H9 (cell line): ENCODE measurements at regions not wholly inside any gene's neighbourhood (a gene's known extent, or its start where the extent isn't known, plus 50 kb on each side); places are given as distances from the start of the nearest gene placed in this dataset.

ENCODE experiments used
- DNase-seq: peaks from one replicate; pipeline ENCODE4 v3.0.0-alpha.2; 2017
- H2AFZ ChIP-seq: one replicate; pipeline ENCODE4 v1.6.1; 2013; ENCODE audit warnings: mild to moderate bottlenecking, low read length, control low read depth, moderate library complexity
- H2AK5ac ChIP-seq: 2 replicates; pipeline ENCODE4 v1.6.1; 2013; ENCODE audit warnings: low read length, control low read depth, mixed read lengths; ENCODE audit not compliant: insufficient read length
- H2BK120ac ChIP-seq: one replicate; pipeline ENCODE4 v1.6.1; 2013; ENCODE audit warnings: low read depth, mild to moderate bottlenecking, low read length, control low read depth, inconsistent platforms; ENCODE audit not compliant: poor library complexity, severe bottlenecking
- H2BK12ac ChIP-seq: 2 replicates; pipeline ENCODE4 v1.6.1; 2013; ENCODE audit warnings: low read length, control low read depth, mixed read lengths, low read depth; ENCODE audit not compliant: insufficient read length
- H2BK15ac ChIP-seq: 2 replicates; pipeline ENCODE4 v1.6.1; 2013; ENCODE audit warnings: low read depth, low read length, control low read depth
- H2BK20ac ChIP-seq: one replicate; pipeline ENCODE4 v1.6.1; 2013; ENCODE audit warnings: low read depth, mild to moderate bottlenecking, low read length, control low read depth, inconsistent platforms; ENCODE audit not compliant: poor library complexity, severe bottlenecking
- H2BK5ac ChIP-seq: 2 replicates; pipeline ENCODE4 v1.6.1; 2013; ENCODE audit warnings: low read length, control low read depth, mixed read lengths; ENCODE audit not compliant: insufficient read length
- H3K14ac ChIP-seq: 2 replicates; pipeline ENCODE4 v1.6.1; 2013; ENCODE audit warnings: low read length, control low read depth; ENCODE audit not compliant: insufficient read depth
- H3K18ac ChIP-seq: 2 replicates; pipeline ENCODE4 v1.6.1; 2013; ENCODE audit warnings: low read depth, mild to moderate bottlenecking, mixed read lengths, low read length, control low read depth; ENCODE audit not compliant: insufficient read length
- H3K23ac ChIP-seq: 2 replicates; pipeline ENCODE4 v1.6.1; 2013; ENCODE audit warnings: low read length, control low read depth, mixed read lengths, low read depth; ENCODE audit not compliant: insufficient read length
- H3K23me2 ChIP-seq: 2 replicates; pipeline ENCODE4 v1.6.1; 2013; ENCODE audit warnings: low read depth, mild to moderate bottlenecking, mixed read lengths, low read length, control low read depth; ENCODE audit not compliant: insufficient read length, poor library complexity, severe bottlenecking
- H3K27ac ChIP-seq: 2 replicates; pipeline ENCODE4 v1.5.1; 2013; ENCODE audit warnings: low read length, control low read depth, mixed read lengths, low read depth; ENCODE audit not compliant: insufficient read length
- H3K27me3 ChIP-seq: 2 replicates; pipeline ENCODE4 v1.6.1; 2013; ENCODE audit warnings: low read length, control low read depth, inconsistent platforms; ENCODE audit not compliant: insufficient read depth
- H3K4ac ChIP-seq: 2 replicates; pipeline ENCODE4 v1.6.1; 2013; ENCODE audit warnings: low read depth, mild to moderate bottlenecking, control low read depth, inconsistent platforms, low read length, moderate library complexity
- H3K4me1 ChIP-seq: 2 replicates; pipeline ENCODE4 v1.6.1; 2013; ENCODE audit warnings: low read length, control low read depth, inconsistent platforms; ENCODE audit not compliant: insufficient read depth
- H3K4me2 ChIP-seq: 2 replicates; pipeline ENCODE4 v1.6.1; 2013; ENCODE audit warnings: low read length, control low read depth, mixed read lengths; ENCODE audit not compliant: insufficient read length, insufficient read depth
- H3K56ac ChIP-seq: 2 replicates; pipeline ENCODE4 v1.6.1; 2013; ENCODE audit warnings: low read depth, mild to moderate bottlenecking, mixed read lengths, low read length, control low read depth; ENCODE audit not compliant: insufficient read length
- H3K79me1 ChIP-seq: 2 replicates; pipeline ENCODE4 v1.6.1; 2013; ENCODE audit warnings: low read depth, mild to moderate bottlenecking, moderate library complexity, low read length, control low read depth, inconsistent platforms; ENCODE audit not compliant: insufficient read depth, poor library complexity, severe bottlenecking
- H3K79me2 ChIP-seq: 2 replicates; pipeline ENCODE4 v1.6.1; 2013; ENCODE audit warnings: low read length, control low read depth, inconsistent platforms; ENCODE audit not compliant: insufficient read depth
- H3K9ac ChIP-seq: 2 replicates; pipeline ENCODE4 v1.6.1; 2013; ENCODE audit warnings: low read length, control low read depth, mixed read lengths; ENCODE audit not compliant: insufficient read length; ENCODE audit errors: extremely low read depth
- H3K9me3 ChIP-seq: one replicate; pipeline ENCODE4 v1.6.1; 2013; ENCODE audit warnings: low read depth, low read length, inconsistent platforms; ENCODE audit not compliant: control insufficient read depth
- H3T11ph ChIP-seq: one replicate; pipeline ENCODE4 v1.6.1; 2013; ENCODE audit warnings: mild to moderate bottlenecking, low read length, control low read depth, inconsistent platforms
- H4K20me1 ChIP-seq: one replicate; pipeline ENCODE4 v1.6.1; 2013; ENCODE audit not compliant: control insufficient read depth, insufficient read length, insufficient read depth
- H4K5ac ChIP-seq: 2 replicates; pipeline ENCODE4 v1.6.1; 2013; ENCODE audit warnings: low read depth, mild to moderate bottlenecking, mixed read lengths, low read length, control low read depth; ENCODE audit not compliant: insufficient read length
- H4K8ac ChIP-seq: replicated peaks from 2 replicates; pipeline ENCODE4 v1.6.1; 2013; ENCODE audit warnings: low read length, control low read depth, mixed read lengths, low read depth; ENCODE audit not compliant: insufficient read length
- H4K91ac ChIP-seq: 2 replicates; pipeline ENCODE4 v1.6.1; 2013; ENCODE audit warnings: low read depth, mild to moderate bottlenecking, moderate library complexity, mixed read lengths, low read length, control low read depth; ENCODE audit not compliant: insufficient read length
- H3K27ac Mint-ChIP-seq, 3 experiments: 2 replicates in 2 of 3; 3 replicates in 1 of 3; pipeline ENCODE4 v1.8.0; 2020 to 2021; ENCODE audit warnings: mixed read lengths in 3 of 3, mild to moderate bottlenecking in 1 of 3, moderate library complexity in 1 of 3
- H3K27me3 Mint-ChIP-seq: 2 replicates; pipeline ENCODE4 v1.8.0; 2021; ENCODE audit warnings: low read depth, mild to moderate bottlenecking, moderate library complexity, mixed read lengths
- H3K36me3 Mint-ChIP-seq, 3 experiments: 2 replicates in 2 of 3; 3 replicates in 1 of 3; pipeline ENCODE4 v1.8.0; 2020 to 2021; ENCODE audit warnings: low read depth in 3 of 3, mixed read lengths in 3 of 3; ENCODE audit not compliant: insufficient read depth in 1 of 3
- H3K4me1 Mint-ChIP-seq, 2 experiments: 2 replicates each; pipeline ENCODE4 v1.8.0; 2020; ENCODE audit warnings: mixed read lengths in 2 of 2
- H3K4me3 Mint-ChIP-seq, 2 experiments: 2 replicates in 1 of 2; 3 replicates in 1 of 2; pipeline ENCODE4 v1.8.0; 2020 to 2021; ENCODE audit warnings: mild to moderate bottlenecking in 2 of 2, mixed read lengths in 2 of 2, moderate library complexity in 1 of 2
- H3K9me3 Mint-ChIP-seq, 2 experiments: 2 replicates in 1 of 2; 3 replicates in 1 of 2; pipeline ENCODE4 v1.8.0; 2020; ENCODE audit warnings: mild to moderate bottlenecking in 2 of 2, mixed read lengths in 2 of 2, moderate library complexity in 1 of 2
- CTCF ChIP-seq: fragments of 200-600 bp; sonication (generic); conservative IDR thresholded peaks from 3 replicates; pipeline ENCODE4 v1.8.0; 2021; ENCODE audit warnings: antibody characterized with exemption, mild to moderate bottlenecking
- WGBS: extraction: QIAGEN DNeasy Blood & Tissue Kit; methylation state at CpG from one replicate; pipeline ENCODE4 v1.1.7; 2013; ENCODE audit warnings: missing lambda C conversion rate, low lambda C conversion rate, mixed read lengths; ENCODE audit not compliant: insufficient read length; ENCODE audit errors: extremely low coverage; 5-methylcytosine and 5-hydroxymethylcytosine counted together

GRCh38 chr10:54854843-54855242 is 53.8 kb upstream of the PCDH15 start:
- Mint-ChIP-seq H3K27me3 (no peaks in the 10 kb centered on the region), H3K36me3 (no peaks in the 10 kb centered on the region), H3K4me1 (no peaks in the 10 kb centered on the region), H3K9me3 (no peaks in the 10 kb centered on the region), H3K4me3 (no peak overlapping the region), H3K27ac (no peak overlapping the region)
- H3K14ac ChIP-seq: no peak overlapping the region; the same call in 1 of the 2 replicates
- no peak overlapping the region for H3K9ac ChIP-seq
- no peak overlapping the region for H4K8ac ChIP-seq
- no CpG with 5 or more reads among the region's 3 CpGs for WGBS
- H3K23ac ChIP-seq: no peak overlapping the region
- H3K4me2 ChIP-seq: no peak overlapping the region
- no peak overlapping the region for H3K27ac ChIP-seq
- H3K79me1 ChIP-seq: no peaks in the 10 kb centered on the region
- H3K4ac ChIP-seq: no peak overlapping the region
- H2BK120ac ChIP-seq: no peak overlapping the region
- H2AK5ac ChIP-seq: no peak overlapping the region
- no peak overlapping the region for H3T11ph ChIP-seq
- H3K18ac ChIP-seq: no peak overlapping the region
- H2BK5ac ChIP-seq: no peak overlapping the region
- H3K56ac ChIP-seq: no peak overlapping the region
- H4K91ac ChIP-seq: no peak overlapping the region
- no peaks in the 10 kb centered on the region for H3K27me3 ChIP-seq
- H4K5ac ChIP-seq: no peak overlapping the region
- H2BK12ac ChIP-seq: no peak overlapping the region
- no peak overlapping the region for H2BK20ac ChIP-seq
- H2BK15ac ChIP-seq: no peak overlapping the region
- H3K23me2 ChIP-seq: no peaks in the 10 kb centered on the region
- DNase-seq: no peak
- H3K9me3 ChIP-seq: no peaks in the 10 kb centered on the region
- H3K4me1 ChIP-seq: no peaks in the 10 kb centered on the region
- no peak overlapping the region for H2AFZ ChIP-seq
- no peaks in the 10 kb centered on the region for H3K79me2 ChIP-seq
- no peak for TF ChIP-seq CTCF
- no peaks in the 10 kb centered on the region for H4K20me1 ChIP-seq
